Kidney epithelial cell (primary cell): ENCODE measurements at regions not wholly inside any gene's neighbourhood (a gene's known extent, or its start where the extent isn't known, plus 50 kb on each side); places are given as distances from the start of the nearest gene placed in this dataset.

ENCODE experiments used
- DNase-seq: peaks from one replicate; pipeline ENCODE4 v3.0.0-alpha.2; 2010; ENCODE audit warnings: low read depth
- H3K27me3 ChIP-seq: 2 replicates; pipeline ENCODE4 v1.6.0; 2011; ENCODE audit warnings: low read length; ENCODE audit not compliant: control insufficient read depth, insufficient read depth
- H3K36me3 ChIP-seq: 2 replicates; pipeline ENCODE4 v1.5.1; 2011; ENCODE audit warnings: low read length; ENCODE audit not compliant: control insufficient read depth, insufficient read depth
- H3K4me3 ChIP-seq: 2 replicates; pipeline ENCODE4 v1.5.1; 2011; ENCODE audit warnings: low read depth, mild to moderate bottlenecking, control low read depth, low read length
- TF ChIP-seq, protein P1 (sequence below): IDR thresholded peaks from 2 replicates; pipeline ENCODE4 v1.5.1; 2011; ENCODE audit warnings: mild to moderate bottlenecking, moderate library complexity, low read length, control low read depth, inconsistent platforms; ENCODE audit not compliant: insufficient read depth, poor library complexity, severe bottlenecking

DNA sequence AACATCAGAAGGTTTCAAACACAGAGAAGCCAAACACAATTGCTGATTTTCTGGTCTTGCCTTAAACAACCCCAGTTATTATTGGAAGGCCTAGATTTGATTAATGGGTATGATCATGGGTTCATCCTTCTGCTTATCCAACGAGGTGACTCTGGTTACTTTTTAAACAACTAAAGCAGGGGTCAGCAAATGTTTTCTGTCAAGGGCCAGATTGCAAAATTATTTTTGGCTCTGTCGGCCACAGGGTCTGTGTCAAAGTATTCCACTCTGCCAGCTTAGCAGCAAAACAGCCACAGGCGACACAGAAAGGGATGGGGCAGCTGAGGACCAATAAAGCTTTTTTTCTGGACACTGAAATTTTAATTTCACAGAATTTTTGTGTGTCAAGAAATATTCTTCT, 249.1 kb upstream of the STS start:
- DNase-seq = no peak
- TF ChIP-seq, protein P1, sequence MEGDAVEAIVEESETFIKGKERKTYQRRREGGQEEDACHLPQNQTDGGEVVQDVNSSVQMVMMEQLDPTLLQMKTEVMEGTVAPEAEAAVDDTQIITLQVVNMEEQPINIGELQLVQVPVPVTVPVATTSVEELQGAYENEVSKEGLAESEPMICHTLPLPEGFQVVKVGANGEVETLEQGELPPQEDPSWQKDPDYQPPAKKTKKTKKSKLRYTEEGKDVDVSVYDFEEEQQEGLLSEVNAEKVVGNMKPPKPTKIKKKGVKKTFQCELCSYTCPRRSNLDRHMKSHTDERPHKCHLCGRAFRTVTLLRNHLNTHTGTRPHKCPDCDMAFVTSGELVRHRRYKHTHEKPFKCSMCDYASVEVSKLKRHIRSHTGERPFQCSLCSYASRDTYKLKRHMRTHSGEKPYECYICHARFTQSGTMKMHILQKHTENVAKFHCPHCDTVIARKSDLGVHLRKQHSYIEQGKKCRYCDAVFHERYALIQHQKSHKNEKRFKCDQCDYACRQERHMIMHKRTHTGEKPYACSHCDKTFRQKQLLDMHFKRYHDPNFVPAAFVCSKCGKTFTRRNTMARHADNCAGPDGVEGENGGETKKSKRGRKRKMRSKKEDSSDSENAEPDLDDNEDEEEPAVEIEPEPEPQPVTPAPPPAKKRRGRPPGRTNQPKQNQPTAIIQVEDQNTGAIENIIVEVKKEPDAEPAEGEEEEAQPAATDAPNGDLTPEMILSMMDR = no peak
- Histone ChIP-seq H3K4me3 (no peak overlapping the region), H3K27me3 (no peaks in the 10 kb centered on the region), H3K36me3 (no peaks in the 10 kb centered on the region)

DNA sequence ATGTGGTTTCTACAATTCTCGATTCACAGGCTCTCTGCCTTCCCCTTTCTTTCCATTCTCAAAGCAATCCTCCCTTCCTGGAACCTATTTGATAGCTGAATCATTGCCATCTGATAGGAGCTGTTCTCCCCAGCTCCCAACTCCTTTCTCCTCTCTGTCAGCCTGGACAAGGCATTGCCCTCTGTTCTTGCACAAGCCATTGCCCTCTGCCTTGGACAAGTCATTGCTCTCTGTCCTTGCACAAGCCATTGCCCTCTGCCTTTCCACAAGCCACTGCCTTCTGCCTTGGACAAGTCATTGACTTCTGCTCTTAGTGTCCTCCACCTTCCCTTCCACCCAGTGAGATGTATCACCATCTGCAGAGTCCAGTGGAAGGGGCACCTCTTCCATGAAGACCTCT, 256.1 kb upstream of the STS start:
- Histone ChIP-seq H3K27me3 (no peaks in the 10 kb centered on the region), H3K36me3 (no peaks in the 10 kb centered on the region), H3K4me3 (no peak overlapping the region)
- TF ChIP-seq, protein P1 = no peak
- DNase-seq = no peak

DNA sequence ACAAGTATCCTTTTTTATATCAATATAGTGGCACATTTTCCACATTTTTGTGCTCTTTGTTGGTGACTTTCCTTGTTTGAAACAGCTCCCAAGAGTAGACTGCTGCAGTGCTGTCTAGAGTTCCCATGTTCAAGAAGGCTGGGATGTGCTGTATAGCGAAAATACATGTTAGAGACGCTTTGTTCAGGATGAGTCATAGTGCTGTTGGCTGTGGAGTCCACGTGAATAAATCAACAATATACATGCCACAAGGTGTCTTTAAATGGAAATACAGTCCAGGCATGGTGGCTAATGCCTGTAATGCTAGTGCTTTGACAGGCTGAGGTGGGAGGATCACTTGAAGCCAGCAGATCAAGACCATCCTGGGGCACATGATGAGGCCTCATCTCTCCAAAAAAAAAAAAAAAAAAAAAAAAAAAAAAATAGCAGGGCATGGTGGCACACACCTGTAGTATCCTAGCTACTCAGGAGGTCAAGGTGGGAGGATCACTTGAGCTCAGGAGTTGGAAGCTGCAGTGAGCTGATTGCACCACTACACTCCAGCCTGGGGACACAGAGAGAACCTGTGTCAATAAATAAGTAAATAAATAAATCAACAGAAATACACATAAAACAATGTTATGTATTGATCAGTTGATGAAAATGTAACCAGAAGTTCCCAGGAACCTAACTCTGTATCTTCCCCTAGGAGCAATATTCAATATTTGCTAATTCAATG, 256.8 kb upstream of the STS start:
- Histone ChIP-seq H3K27me3 (no peaks in the 10 kb centered on the region), H3K36me3 (no peaks in the 10 kb centered on the region), H3K4me3 (no peak overlapping the region)
- DNase-seq = no peak
- TF ChIP-seq, protein P1 = no peak

DNA sequence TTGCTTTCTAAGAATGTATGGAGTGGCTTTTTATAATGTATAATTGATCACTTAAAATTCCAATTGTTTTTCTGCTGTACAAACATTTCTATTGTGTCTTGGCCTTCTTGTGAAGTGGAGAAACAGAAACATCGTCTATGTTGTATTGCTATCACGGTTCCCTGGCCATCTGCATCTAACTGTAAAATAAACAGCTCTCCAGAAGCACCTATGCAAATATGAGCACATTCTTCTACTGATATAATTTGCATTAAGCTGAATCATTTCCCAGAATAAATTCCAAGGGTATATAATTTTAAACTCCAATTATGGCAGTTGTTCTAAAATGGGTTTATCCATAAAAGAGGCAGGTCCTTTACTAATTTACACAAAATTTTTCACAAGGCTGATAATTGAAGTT, 261.6 kb upstream of the STS start:
- H3K4me3 ChIP-seq = no peak overlapping the region
- TF ChIP-seq, protein P1 = no peak
- H3K36me3 ChIP-seq = no peaks in the 10 kb centered on the region
- DNase-seq = no peak
- no peaks in the 10 kb centered on the region for H3K27me3 ChIP-seq

DNA sequence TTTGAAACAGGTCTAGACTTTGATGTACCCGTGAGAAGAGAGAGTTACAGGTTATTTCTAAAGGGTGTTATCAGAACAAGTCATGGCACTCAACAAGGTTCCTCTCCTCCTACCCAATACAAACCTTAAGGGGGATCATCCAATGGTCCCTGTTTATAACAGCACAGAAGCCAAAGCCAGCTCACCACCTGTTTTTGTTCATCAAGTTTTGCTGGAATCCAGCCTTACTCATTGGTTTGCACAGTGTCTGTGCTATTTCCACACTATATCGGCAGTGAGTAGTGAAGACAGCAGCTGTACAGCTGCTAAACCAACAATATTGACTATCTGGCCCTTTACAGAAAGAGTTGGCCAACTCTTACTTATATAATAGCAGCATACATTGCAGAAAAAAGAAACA, 262.1 kb upstream of the STS start:
- no peak overlapping the region for H3K4me3 ChIP-seq
- TF ChIP-seq, protein P1 = no peak
- DNase-seq = no peak
- no peaks in the 10 kb centered on the region for H3K27me3 ChIP-seq
- no peaks in the 10 kb centered on the region for H3K36me3 ChIP-seq

DNA sequence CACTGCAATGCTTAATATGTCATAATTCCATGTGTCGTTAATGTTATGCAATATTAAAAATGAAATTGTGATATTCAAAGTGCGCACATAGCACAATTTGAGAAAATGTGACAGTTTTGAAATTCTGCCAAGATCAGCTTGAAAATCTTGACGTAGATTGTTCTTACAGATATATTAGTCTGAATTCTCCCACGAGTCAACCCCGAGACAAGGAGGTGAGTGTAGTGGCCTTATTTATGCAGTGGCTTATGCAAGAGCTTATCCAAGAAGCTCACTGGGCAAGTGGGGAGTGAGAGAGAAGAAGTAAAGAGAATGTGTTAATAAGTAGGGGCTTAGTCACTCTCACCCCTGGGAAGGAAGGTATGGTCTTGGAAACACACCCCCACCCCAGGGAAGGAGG, 286.1 kb upstream of the STS start:
- no peak for DNase-seq
- TF ChIP-seq, protein P1 = no peak
- Histone ChIP-seq H3K36me3 (no peaks in the 10 kb centered on the region), H3K4me3 (no peak overlapping the region), H3K27me3 (no peaks in the 10 kb centered on the region)
